ENCODE measurements at regions not wholly inside any gene's neighbourhood (a gene's known extent, or its start where the extent isn't known, plus 50 kb on each side); places are given as distances from the start of the nearest gene placed in this dataset.
"Not testable (repeated sequence)": the region's sequence is repeated elsewhere in the genome, so short reads cannot be mapped to it uniquely, and the experiment has no call there.

- DNase-seq, result no peak
Observed at GRCh38 chr2:145789636-145790035, 1269.7 kb upstream of the ZEB2 start.

- not testable (repeated sequence) for DNase-seq
Observed at GRCh38 chr2:145787597-145788361, 1267.9 kb upstream of the ZEB2 start.

GRCh38 chr2:145782607-145783006, 1262.7 kb upstream of the ZEB2 start:
- DNase-seq, result not testable (repeated sequence)

GRCh38 chr2:145777914-145778313, 1258.0 kb upstream of the ZEB2 start:
- DNase-seq, result no peak

GRCh38 chr2:145777297-145777696, 1257.4 kb upstream of the ZEB2 start:
- no peak for DNase-seq

- DNase-seq, result no peak
Observed at GRCh38 chr2:145775591-145775990, 1255.7 kb upstream of the ZEB2 start.

GRCh38 chr2:145771525-145771924, 1251.6 kb upstream of the ZEB2 start:
- DNase-seq, result no peak

- DNase-seq, result no peak
Observed at GRCh38 chr2:145769011-145769716, 1249.2 kb upstream of the ZEB2 start.

- DNase-seq, result no peak
Observed at GRCh38 chr2:145765874-145766273, 1246.0 kb upstream of the ZEB2 start.

- DNase-seq, result no peak
Observed at GRCh38 chr2:145764631-145765030, 1244.7 kb upstream of the ZEB2 start.

GRCh38 chr2:145760781-145761649, 1241.1 kb upstream of the ZEB2 start:
- DNase-seq, result no peak

GRCh38 chr2:145759228-145759915, 1239.5 kb upstream of the ZEB2 start:
- no peak for DNase-seq

- no peak for DNase-seq
Observed at GRCh38 chr2:145757503-145758246, 1237.8 kb upstream of the ZEB2 start.

GRCh38 chr2:145755019-145755837, 1235.3 kb upstream of the ZEB2 start:
- DNase-seq, result no peak

GRCh38 chr2:145753966-145754365, 1234.0 kb upstream of the ZEB2 start:
- no peak for DNase-seq

GRCh38 chr2:145753041-145753608, 1233.2 kb upstream of the ZEB2 start:
- no peak for DNase-seq

GRCh38 chr2:145752091-145752806, 1232.3 kb upstream of the ZEB2 start:
- peak; percentile 85 for DNase-seq

- peak; percentile 33 for DNase-seq
Observed at GRCh38 chr2:145751629-145752028, 1231.7 kb upstream of the ZEB2 start.

- DNase-seq, result no peak
Observed at GRCh38 chr2:145751155-145751554, 1231.2 kb upstream of the ZEB2 start.

GRCh38 chr2:145750612-145751011, 1230.7 kb upstream of the ZEB2 start:
- DNase-seq, result no peak

All from midbrain (tissue), 1 donor.